ENCODE measurements at regions not wholly inside any gene's neighbourhood (a gene's known extent, or its start where the extent isn't known, plus 50 kb on each side); places are given as distances from the start of the nearest gene placed in this dataset.

GRCh38 chr10:121053151-121053550, 202.0 kb downstream of the WDR11 start:
- H3K4me1 ChIP-seq, result no peaks in the 10 kb centered on the region
- no peak for TF ChIP-seq CTCF (IDR thresholded peaks at IDR 0.05)
- H3K27ac ChIP-seq, result no peak overlapping the region
- no peak for FAIRE-seq
- intact Hi-C loops (cut with DNase I), result no loop called here
- H3K36me3 ChIP-seq, result no peaks in the 10 kb centered on the region
- peaks cover 0 to 3% (median 0%) of the 10 kb centered on the region in 4 donors for H3K27me3 ChIP-seq
- H3K4me3 ChIP-seq, result no peak overlapping the region
- no peak for ATAC-seq
- 42 to 54% methylated on average over 3 of the region's 3 CpGs for WGBS, 2 donors
- DNase-seq, result no peak
- no peaks in the 10 kb centered on the region for H3K9me3 ChIP-seq

GRCh38 chr10:121054874-121055273, 203.7 kb downstream of the WDR11 start:
- H3K9me3 ChIP-seq, result no peaks in the 10 kb centered on the region
- intact Hi-C loops (cut with DNase I), result no loop called here
- no peak overlapping the region for H3K4me3 ChIP-seq
- H3K36me3 ChIP-seq, result no peaks in the 10 kb centered on the region
- H3K4me1 ChIP-seq, result no peaks in the 10 kb centered on the region
- FAIRE-seq (no peak), DNase-seq (no peak), ATAC-seq (peak in 1 of 4 donors; percentile 37)
- WGBS, 2 donors, result 35 to 46% methylated on average over 5 of the region's 5 CpGs
- H3K27me3 ChIP-seq, result peaks cover 0 to 3% (median 0%) of the 10 kb centered on the region in 4 donors
- no peak for TF ChIP-seq CTCF (IDR thresholded peaks at IDR 0.05)
- H3K27ac ChIP-seq, result no peak overlapping the region

GRCh38 chr10:121057269-121057668, 206.1 kb downstream of the WDR11 start:
- 59 to 62% methylated on average over 4 of the region's 4 CpGs for WGBS, 2 donors
- no peaks in the 10 kb centered on the region for H3K9me3 ChIP-seq

GRCh38 chr10:121058082-121058481, 206.9 kb downstream of the WDR11 start:
- Histone ChIP-seq H3K27me3 (peaks cover 0 to 3% (median 0%) of the 10 kb centered on the region in 4 donors), H3K27ac (no peak overlapping the region), H3K36me3 (no peaks in the 10 kb centered on the region), H3K4me1 (no peaks in the 10 kb centered on the region), H3K9me3 (no peaks in the 10 kb centered on the region), H3K4me3 (no peak overlapping the region)
- no peak for TF ChIP-seq CTCF (IDR thresholded peaks at IDR 0.05)
- no peak for FAIRE-seq
- 84 to 89% methylated on average over 6 of the region's 6 CpGs for WGBS, 2 donors
- intact Hi-C loops (cut with DNase I), result no loop called here
- no peak for ATAC-seq
- no peak for DNase-seq

More at GRCh38 chr10:121057269-121057668, 206.1 kb downstream of the WDR11 start:
- intact Hi-C loops (cut with DNase I), result no loop called here
- H3K36me3 ChIP-seq, result no peaks in the 10 kb centered on the region
- peaks cover 0 to 3% (median 0%) of the 10 kb centered on the region in 4 donors for H3K27me3 ChIP-seq
- ATAC-seq, result no peak
- H3K4me1 ChIP-seq, result no peaks in the 10 kb centered on the region
- no peak overlapping the region for H3K4me3 ChIP-seq
- no peak overlapping the region for H3K27ac ChIP-seq
- no peak for FAIRE-seq
- no peak for DNase-seq
- no peak for TF ChIP-seq CTCF (IDR thresholded peaks at IDR 0.05)

- no peak for FAIRE-seq
Observed at GRCh38 chr10:121059351-121059750, 208.2 kb downstream of the WDR11 start.

More at GRCh38 chr10:121059351-121059750, 208.2 kb downstream of the WDR11 start:
- Histone ChIP-seq H3K27me3 (peaks cover 0 to 3% (median 0%) of the 10 kb centered on the region in 4 donors), H3K4me1 (no peaks in the 10 kb centered on the region), H3K4me3 (no peak overlapping the region), H3K27ac (no peak overlapping the region), H3K36me3 (no peaks in the 10 kb centered on the region), H3K9me3 (no peaks in the 10 kb centered on the region)
- TF ChIP-seq CTCF (IDR thresholded peaks at IDR 0.05), result no peak
- DNase-seq, result no peak
- intact Hi-C loops (cut with DNase I), result no loop called here
- 43% methylated on average over 4 of the region's 4 CpGs for WGBS, 2 donors
- ATAC-seq, result no peak
